ENCODE measurements at regions not wholly inside any gene's neighbourhood (a gene's known extent, or its start where the extent isn't known, plus 50 kb on each side); places are given as distances from the start of the nearest gene placed in this dataset.

DNA sequence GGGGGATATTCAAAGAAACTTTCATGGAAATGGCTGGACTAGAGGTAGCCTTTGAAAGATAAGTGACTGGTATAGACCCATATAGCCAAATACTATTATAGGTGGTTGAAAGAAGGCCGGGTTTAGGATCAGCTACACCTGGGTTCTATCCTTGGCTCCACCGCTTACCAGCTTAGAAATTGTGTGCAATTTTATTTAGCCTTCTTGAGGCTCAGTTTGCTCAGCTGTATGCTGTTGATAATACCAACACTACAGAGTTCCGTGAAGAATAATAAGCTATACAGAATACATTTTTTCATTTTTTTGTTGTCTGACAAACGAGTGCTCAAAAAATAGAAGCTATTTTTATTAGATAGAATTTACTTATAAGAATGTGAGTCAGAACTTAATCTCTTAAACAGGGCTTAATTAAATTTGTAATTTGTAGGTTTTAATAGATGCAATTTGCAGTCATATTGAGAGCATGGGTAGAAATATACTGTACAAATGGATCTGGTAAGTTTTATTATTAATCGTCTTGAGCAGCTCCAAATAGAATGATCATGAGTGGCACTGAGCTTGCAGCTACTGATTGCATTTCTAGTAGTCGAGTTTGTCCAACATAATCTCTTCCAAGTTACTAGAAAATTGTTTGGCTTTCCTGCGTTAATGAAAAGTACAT is 164.3 kb upstream of the PHYHIPL start:
- H2BK15ac ChIP-seq (ENCODE audit: low read depth, low read length), result no peak overlapping the region
- H4K5ac ChIP-seq (ENCODE audit: low read depth, low read length), result no peak overlapping the region
- no peak overlapping the region for H2AK9ac ChIP-seq (replicated peaks; ENCODE audit: low read depth, low read length, poor library complexity)
- H3K4me1 ChIP-seq (ENCODE audit: control insufficient read depth, insufficient read depth, low read length), result no peaks in the 10 kb centered on the region
- no CpG with 5 or more reads among the region's 7 CpGs for WGBS, 2 experiments (ENCODE audit: extremely low coverage in 2 of 2, insufficient read length in 1 of 2)
- no peak overlapping the region for H2BK120ac ChIP-seq (ENCODE audit: low read depth, low read length)
- H3K9me1 ChIP-seq (ENCODE audit: insufficient read depth, low read length), result no peaks in the 10 kb centered on the region
- H3K9me3 ChIP-seq (ENCODE audit: control insufficient read depth, insufficient read depth, low read length), result no peaks in the 10 kb centered on the region
- no peak overlapping the region for H3K18ac ChIP-seq (ENCODE audit: low read depth, low read length)
- no peak overlapping the region for H3K14ac ChIP-seq (replicated peaks; ENCODE audit: low read depth, low read length)
- H3K4me2 ChIP-seq (ENCODE audit: low read depth, low read length), result no peak overlapping the region
- in situ Hi-C loops (cut with MboI; ENCODE audit: low sequenced_read_pairs) (no loop called here), dilution Hi-C loops (cut with HindIII; ENCODE audit: low sequenced_read_pairs, unreplicated experiment) (no loop called here), intact Hi-C loops (cut with micrococcal nuclease) (no loop called here)
- no peak overlapping the region for H3K9ac ChIP-seq (ENCODE audit: low read depth, low read length)
- DNase-seq (no peak), ATAC-seq (ENCODE audit: low read depth) (no peak)
- no peak overlapping the region for H3K27ac ChIP-seq (ENCODE audit: insufficient read depth, low read length)
- ChIA-PET CTCF (no interaction called here), POLR2A (ENCODE audit: unreplicated experiment) (no interaction called here)
- H2BK5ac ChIP-seq (ENCODE audit: low read depth, low read length, poor library complexity, severe bottlenecking), result no peak overlapping the region
- no peak overlapping the region for H3K23ac ChIP-seq (ENCODE audit: low read depth, low read length)
- TF ChIP-seq NFE2L2 (IDR thresholded peaks at IDR 0.05; ENCODE audit: low read depth, low read length), result no peak
- TF ChIP-seq RCOR1 (IDR thresholded peaks at IDR 0.05; ENCODE audit: insufficient replicate concordance, low read length), result no peak
- TF ChIP-seq CHD1 (IDR thresholded peaks at IDR 0.05; ENCODE audit: low read depth, low read length), result no peak
- no peak for TF ChIP-seq MXI1 (IDR thresholded peaks at IDR 0.05; ENCODE audit: borderline replicate concordance, low read depth, low read length)
- TF ChIP-seq POLR2A (IDR thresholded peaks at IDR 0.05; ENCODE audit: low read depth, low read length), result no peak
- no peak for TF ChIP-seq FOS (IDR thresholded peaks at IDR 0.05; ENCODE audit: low read depth, low read length)
- TF ChIP-seq RAD21 (IDR thresholded peaks at IDR 0.05; ENCODE audit: low read length), result no peak
- TF ChIP-seq CEBPB (IDR thresholded peaks at IDR 0.05; ENCODE audit: low read depth, low read length), result no peak
- TF ChIP-seq, protein P1, sequence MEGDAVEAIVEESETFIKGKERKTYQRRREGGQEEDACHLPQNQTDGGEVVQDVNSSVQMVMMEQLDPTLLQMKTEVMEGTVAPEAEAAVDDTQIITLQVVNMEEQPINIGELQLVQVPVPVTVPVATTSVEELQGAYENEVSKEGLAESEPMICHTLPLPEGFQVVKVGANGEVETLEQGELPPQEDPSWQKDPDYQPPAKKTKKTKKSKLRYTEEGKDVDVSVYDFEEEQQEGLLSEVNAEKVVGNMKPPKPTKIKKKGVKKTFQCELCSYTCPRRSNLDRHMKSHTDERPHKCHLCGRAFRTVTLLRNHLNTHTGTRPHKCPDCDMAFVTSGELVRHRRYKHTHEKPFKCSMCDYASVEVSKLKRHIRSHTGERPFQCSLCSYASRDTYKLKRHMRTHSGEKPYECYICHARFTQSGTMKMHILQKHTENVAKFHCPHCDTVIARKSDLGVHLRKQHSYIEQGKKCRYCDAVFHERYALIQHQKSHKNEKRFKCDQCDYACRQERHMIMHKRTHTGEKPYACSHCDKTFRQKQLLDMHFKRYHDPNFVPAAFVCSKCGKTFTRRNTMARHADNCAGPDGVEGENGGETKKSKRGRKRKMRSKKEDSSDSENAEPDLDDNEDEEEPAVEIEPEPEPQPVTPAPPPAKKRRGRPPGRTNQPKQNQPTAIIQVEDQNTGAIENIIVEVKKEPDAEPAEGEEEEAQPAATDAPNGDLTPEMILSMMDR (conservative IDR thresholded peaks at IDR 0.05; ENCODE audit: low read depth, low read length), result no peak
- TF ChIP-seq, protein P2, sequence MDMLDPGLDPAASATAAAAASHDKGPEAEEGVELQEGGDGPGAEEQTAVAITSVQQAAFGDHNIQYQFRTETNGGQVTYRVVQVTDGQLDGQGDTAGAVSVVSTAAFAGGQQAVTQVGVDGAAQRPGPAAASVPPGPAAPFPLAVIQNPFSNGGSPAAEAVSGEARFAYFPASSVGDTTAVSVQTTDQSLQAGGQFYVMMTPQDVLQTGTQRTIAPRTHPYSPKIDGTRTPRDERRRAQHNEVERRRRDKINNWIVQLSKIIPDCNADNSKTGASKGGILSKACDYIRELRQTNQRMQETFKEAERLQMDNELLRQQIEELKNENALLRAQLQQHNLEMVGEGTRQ (IDR thresholded peaks at IDR 0.05; ENCODE audit: low read depth, low read length), result no peak
- TF ChIP-seq BHLHE40 (IDR thresholded peaks at IDR 0.05; ENCODE audit: low read depth, low read length), result no peak
- no peak for TF ChIP-seq MAZ (IDR thresholded peaks at IDR 0.05; ENCODE audit: borderline replicate concordance, low read depth, low read length)
- TF ChIP-seq RFX5 (IDR thresholded peaks at IDR 0.05; ENCODE audit: low read depth, low read length), result no peak
- no peak for TF ChIP-seq MAFK (IDR thresholded peaks at IDR 0.05; ENCODE audit: low read depth, low read length)
- no peak for TF ChIP-seq SMC3 (IDR thresholded peaks at IDR 0.05; ENCODE audit: low read depth, low read length)
- TF ChIP-seq, protein P3, sequence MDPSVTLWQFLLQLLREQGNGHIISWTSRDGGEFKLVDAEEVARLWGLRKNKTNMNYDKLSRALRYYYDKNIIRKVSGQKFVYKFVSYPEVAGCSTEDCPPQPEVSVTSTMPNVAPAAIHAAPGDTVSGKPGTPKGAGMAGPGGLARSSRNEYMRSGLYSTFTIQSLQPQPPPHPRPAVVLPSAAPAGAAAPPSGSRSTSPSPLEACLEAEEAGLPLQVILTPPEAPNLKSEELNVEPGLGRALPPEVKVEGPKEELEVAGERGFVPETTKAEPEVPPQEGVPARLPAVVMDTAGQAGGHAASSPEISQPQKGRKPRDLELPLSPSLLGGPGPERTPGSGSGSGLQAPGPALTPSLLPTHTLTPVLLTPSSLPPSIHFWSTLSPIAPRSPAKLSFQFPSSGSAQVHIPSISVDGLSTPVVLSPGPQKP (IDR thresholded peaks at IDR 0.05; ENCODE audit: borderline replicate concordance, low read depth, low read length), result no peak
- H4K20me1 ChIP-seq (ENCODE audit: insufficient read depth, low read length), result no peaks in the 10 kb centered on the region
- H4K91ac ChIP-seq (ENCODE audit: insufficient read depth, low read depth, low read length), result no peak overlapping the region
- H3K79me1 ChIP-seq (ENCODE audit: low read depth in 1 of 2, low read length in 2 of 2), result no peaks in the 10 kb centered on the region
- no TSS peak for BruUV-seq (replicated peaks)
- H3K4me3 ChIP-seq (ENCODE audit: insufficient read depth, low read depth, low read length), result no peak overlapping the region
- no peaks in the 10 kb centered on the region for H3K27me3 ChIP-seq (ENCODE audit: control insufficient read depth, insufficient read depth, low read length)
- H3K56ac ChIP-seq (ENCODE audit: extremely low read depth, insufficient read depth, low read length), result no peak overlapping the region
- H3K36me3 ChIP-seq (ENCODE audit: control insufficient read depth, insufficient read depth, low read length), result no peaks in the 10 kb centered on the region
- no peak overlapping the region for H4K8ac ChIP-seq (ENCODE audit: low read depth in 2 of 2, low read length in 2 of 2)
- no peak overlapping the region for H2AK5ac ChIP-seq (ENCODE audit: low read depth, low read length)
- H2AFZ ChIP-seq (replicated peaks; ENCODE audit: low read length, poor library complexity), result no peak overlapping the region
- no peak overlapping the region for H3K4ac ChIP-seq (ENCODE audit: low read depth, low read length)
- no peak overlapping the region for H2BK20ac ChIP-seq (ENCODE audit: low read depth, low read length)
